H4 (cell line): ENCODE measurements at regions not wholly inside any gene's neighbourhood (a gene's known extent, or its start where the extent isn't known, plus 50 kb on each side); places are given as distances from the start of the nearest gene placed in this dataset.

Source experiments
- DNase-seq: peaks from one replicate; pipeline ENCODE4 v3.0.0-alpha.2; 2015; ENCODE audit warnings: low spot score

- no peak for DNase-seq
Observed at GRCh38 chr10:118181021-118181420, 134.3 kb upstream of the RAB11FIP2 start.

GRCh38 chr10:118175148-118175547 lies 128.4 kb upstream of the RAB11FIP2 start:
- no peak for DNase-seq

GRCh38 chr10:118173296-118173695 lies 126.6 kb upstream of the RAB11FIP2 start:
- no peak for DNase-seq

- DNase-seq = no peak
Observed at GRCh38 chr10:118171861-118172260, 125.1 kb upstream of the RAB11FIP2 start.

- no peak for DNase-seq
Observed at GRCh38 chr10:118167056-118167700, 120.4 kb upstream of the RAB11FIP2 start.

- DNase-seq = peak; percentile 13
Observed at GRCh38 chr10:118163217-118163616, 116.5 kb upstream of the RAB11FIP2 start.

GRCh38 chr10:118161461-118162246 lies 114.9 kb upstream of the RAB11FIP2 start:
- DNase-seq = no peak

GRCh38 chr10:118153287-118153686 lies 106.5 kb upstream of the RAB11FIP2 start:
- DNase-seq = no peak

- no peak for DNase-seq
Observed at GRCh38 chr10:118151461-118151860, 104.7 kb upstream of the RAB11FIP2 start.

- no peak for DNase-seq
Observed at GRCh38 chr10:118148247-118148646, 101.5 kb upstream of the RAB11FIP2 start.

- no peak for DNase-seq
Observed at GRCh38 chr10:118145256-118145655, 98.5 kb upstream of the RAB11FIP2 start.

- DNase-seq = no peak
Observed at GRCh38 chr10:118141471-118141870, 94.7 kb upstream of the RAB11FIP2 start.

- no peak for DNase-seq
Observed at GRCh38 chr10:118139321-118139720, 92.6 kb upstream of the RAB11FIP2 start.

GRCh38 chr10:118128675-118129074 lies 81.9 kb upstream of the RAB11FIP2 start:
- DNase-seq = no peak

- no peak for DNase-seq
Observed at GRCh38 chr10:118118716-118119115, 72.0 kb upstream of the RAB11FIP2 start.

GRCh38 chr10:118116715-118117449 lies 70.1 kb upstream of the RAB11FIP2 start:
- DNase-seq = no peak

GRCh38 chr10:118116362-118116714 lies 69.6 kb upstream of the RAB11FIP2 start:
- no peak for DNase-seq

- DNase-seq = no peak
Observed at GRCh38 chr10:118115701-118116100, 69.0 kb upstream of the RAB11FIP2 start.

- DNase-seq = no peak
Observed at GRCh38 chr10:118114992-118115391, 68.3 kb upstream of the RAB11FIP2 start.

- no peak for DNase-seq
Observed at GRCh38 chr10:118112543-118113125, 65.9 kb upstream of the RAB11FIP2 start.

GRCh38 chr10:118110750-118111149 lies 64.0 kb upstream of the RAB11FIP2 start:
- DNase-seq = no peak
